Kidney epithelial cell (primary cell): ENCODE measurements at regions not wholly inside any gene's neighbourhood (a gene's known extent, or its start where the extent isn't known, plus 50 kb on each side); places are given as distances from the start of the nearest gene placed in this dataset.

Source experiments
- DNase-seq: peaks from one replicate; pipeline ENCODE4 v3.0.0-alpha.2; 2010; ENCODE audit warnings: low read depth
- H3K27me3 ChIP-seq: 2 replicates; pipeline ENCODE4 v1.6.0; 2011; ENCODE audit warnings: low read length; ENCODE audit not compliant: control insufficient read depth, insufficient read depth
- H3K36me3 ChIP-seq: 2 replicates; pipeline ENCODE4 v1.5.1; 2011; ENCODE audit warnings: low read length; ENCODE audit not compliant: control insufficient read depth, insufficient read depth
- H3K4me3 ChIP-seq: 2 replicates; pipeline ENCODE4 v1.5.1; 2011; ENCODE audit warnings: low read depth, mild to moderate bottlenecking, control low read depth, low read length
- TF ChIP-seq, protein P1 (sequence below): IDR thresholded peaks from 2 replicates; pipeline ENCODE4 v1.5.1; 2011; ENCODE audit warnings: mild to moderate bottlenecking, moderate library complexity, low read length, control low read depth, inconsistent platforms; ENCODE audit not compliant: insufficient read depth, poor library complexity, severe bottlenecking

DNA sequence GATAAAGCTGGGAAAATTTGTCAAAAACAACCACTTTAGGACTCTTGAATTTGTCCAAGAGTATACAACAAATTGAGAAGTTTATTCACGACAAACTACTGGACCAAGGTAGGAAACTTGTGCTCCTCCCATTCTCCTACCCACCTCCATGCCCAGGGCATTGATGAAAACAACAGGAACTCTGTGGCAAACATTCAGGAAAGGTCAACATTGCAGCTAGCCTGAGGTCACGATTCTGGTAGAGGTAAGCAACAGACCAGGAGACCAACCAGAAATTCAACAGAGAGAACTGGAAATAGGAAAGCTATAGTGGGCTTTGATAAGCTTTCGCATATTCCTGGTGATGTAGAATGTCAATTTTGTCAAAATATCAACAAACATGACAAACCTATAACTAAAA lies 209.1 kb upstream of the CTAGE1 start:
- no peak for DNase-seq
- TF ChIP-seq, protein P1, sequence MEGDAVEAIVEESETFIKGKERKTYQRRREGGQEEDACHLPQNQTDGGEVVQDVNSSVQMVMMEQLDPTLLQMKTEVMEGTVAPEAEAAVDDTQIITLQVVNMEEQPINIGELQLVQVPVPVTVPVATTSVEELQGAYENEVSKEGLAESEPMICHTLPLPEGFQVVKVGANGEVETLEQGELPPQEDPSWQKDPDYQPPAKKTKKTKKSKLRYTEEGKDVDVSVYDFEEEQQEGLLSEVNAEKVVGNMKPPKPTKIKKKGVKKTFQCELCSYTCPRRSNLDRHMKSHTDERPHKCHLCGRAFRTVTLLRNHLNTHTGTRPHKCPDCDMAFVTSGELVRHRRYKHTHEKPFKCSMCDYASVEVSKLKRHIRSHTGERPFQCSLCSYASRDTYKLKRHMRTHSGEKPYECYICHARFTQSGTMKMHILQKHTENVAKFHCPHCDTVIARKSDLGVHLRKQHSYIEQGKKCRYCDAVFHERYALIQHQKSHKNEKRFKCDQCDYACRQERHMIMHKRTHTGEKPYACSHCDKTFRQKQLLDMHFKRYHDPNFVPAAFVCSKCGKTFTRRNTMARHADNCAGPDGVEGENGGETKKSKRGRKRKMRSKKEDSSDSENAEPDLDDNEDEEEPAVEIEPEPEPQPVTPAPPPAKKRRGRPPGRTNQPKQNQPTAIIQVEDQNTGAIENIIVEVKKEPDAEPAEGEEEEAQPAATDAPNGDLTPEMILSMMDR, result no peak
- H3K4me3 ChIP-seq, result no peak overlapping the region
- H3K36me3 ChIP-seq, result no peaks in the 10 kb centered on the region
- H3K27me3 ChIP-seq, result no peaks in the 10 kb centered on the region

DNA sequence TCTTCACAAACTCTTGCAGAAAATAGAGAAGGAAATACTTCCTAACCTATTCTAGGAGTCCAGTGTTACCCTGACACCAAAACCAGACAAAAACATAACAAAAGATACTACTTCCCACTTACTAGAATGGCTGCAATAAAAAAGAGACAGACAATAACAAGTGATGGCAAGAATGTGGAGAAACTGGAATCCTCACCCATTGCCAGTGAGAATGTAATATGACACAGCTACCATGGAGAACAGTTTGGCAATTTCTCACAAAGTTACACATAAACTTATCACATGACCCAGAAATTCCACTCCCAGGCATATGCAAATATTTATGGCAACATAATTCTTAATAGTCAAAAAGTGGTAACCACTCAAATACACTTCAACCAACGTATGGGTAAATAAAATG lies 209.8 kb upstream of the CTAGE1 start:
- H3K36me3 ChIP-seq, result no peaks in the 10 kb centered on the region
- TF ChIP-seq, protein P1, result no peak
- no peak for DNase-seq
- H3K4me3 ChIP-seq, result no peak overlapping the region
- H3K27me3 ChIP-seq, result no peaks in the 10 kb centered on the region

DNA sequence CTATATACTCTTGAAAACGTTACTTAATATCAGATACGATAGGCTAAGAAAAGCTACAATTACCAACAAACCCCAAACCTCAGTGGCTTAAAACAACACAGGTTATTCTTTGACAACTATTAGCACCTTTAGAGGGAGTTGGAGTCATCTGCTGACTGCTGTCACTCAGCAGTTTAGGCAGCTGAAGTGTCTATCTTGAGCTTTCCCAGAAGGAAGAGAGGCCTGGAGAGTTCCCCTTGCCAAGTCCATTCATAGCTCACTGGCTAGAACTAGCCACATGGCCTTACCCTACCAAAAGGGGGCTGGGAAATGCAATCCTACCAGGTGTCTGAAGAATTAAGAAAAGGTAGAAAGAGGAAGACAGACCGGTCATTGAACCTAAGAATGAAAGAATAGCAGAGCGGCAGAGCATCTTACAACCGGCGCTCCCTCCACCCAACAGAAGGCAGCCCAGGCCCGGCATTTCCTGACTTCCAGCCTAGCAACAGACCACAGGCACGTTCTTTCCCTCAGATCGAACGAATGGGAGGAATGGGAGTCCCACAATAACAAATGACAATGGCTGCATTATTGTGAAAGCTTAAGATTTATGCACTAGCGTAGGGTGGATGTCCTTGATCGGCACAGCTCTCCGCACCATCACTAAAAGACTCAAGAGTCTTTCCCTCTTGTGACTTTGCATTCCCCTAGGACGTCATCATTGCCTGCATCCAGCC lies 211.2 kb upstream of the CTAGE1 start:
- DNase-seq, result no peak
- H3K4me3 ChIP-seq, result no peak overlapping the region
- H3K27me3 ChIP-seq, result no peaks in the 10 kb centered on the region
- H3K36me3 ChIP-seq, result no peaks in the 10 kb centered on the region
- TF ChIP-seq, protein P1, result no peak

GRCh38 chr18:22630980-22631379 lies 213.3 kb upstream of the CTAGE1 start:
- TF ChIP-seq, protein P1, result no peak
- H3K27me3 ChIP-seq, result no peaks in the 10 kb centered on the region
- no peaks in the 10 kb centered on the region for H3K36me3 ChIP-seq
- no peak for DNase-seq
- no peak overlapping the region for H3K4me3 ChIP-seq

DNA sequence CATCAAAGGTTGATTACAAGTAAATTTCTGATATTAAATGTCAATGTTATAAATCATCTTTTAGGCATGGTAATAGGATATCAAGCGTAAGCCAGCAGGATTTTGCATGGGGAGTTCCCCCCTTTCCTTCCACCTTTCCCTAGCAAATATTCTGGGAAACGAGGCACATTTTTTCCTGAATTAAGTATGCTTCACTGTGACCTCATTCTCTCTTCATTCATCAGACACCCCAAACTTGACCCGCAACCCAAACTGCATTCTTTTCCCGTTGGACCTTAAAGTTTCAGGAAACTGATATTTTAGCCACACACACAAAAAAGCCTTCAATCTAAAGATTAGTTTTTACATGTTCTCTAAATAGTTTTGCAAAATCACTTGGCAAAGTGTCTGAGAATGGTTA lies 214.5 kb upstream of the CTAGE1 start:
- H3K27me3 ChIP-seq, result no peaks in the 10 kb centered on the region
- H3K4me3 ChIP-seq, result no peak overlapping the region
- H3K36me3 ChIP-seq, result no peaks in the 10 kb centered on the region
- DNase-seq, result no peak
- TF ChIP-seq, protein P1, result no peak

- no peaks in the 10 kb centered on the region for H3K36me3 ChIP-seq
- no peaks in the 10 kb centered on the region for H3K27me3 ChIP-seq
- TF ChIP-seq, protein P1, result no peak
- no peak overlapping the region for H3K4me3 ChIP-seq
- no peak for DNase-seq
These were observed 216.7 kb upstream of the CTAGE1 start for GRCh38 chr18:22634464-22634863.
